HG02981 (cell line): ENCODE measurements at regions not wholly inside any gene's neighbourhood (a gene's known extent, or its start where the extent isn't known, plus 50 kb on each side); places are given as distances from the start of the nearest gene placed in this dataset.

ENCODE experiments used
- ATAC-seq: cut with Tn5 transposase; IDR thresholded peaks from one replicate; pipeline ENCODE4 v1.9.1; 2021; ENCODE audit warnings: mild to moderate bottlenecking, moderate library complexity; ENCODE audit not compliant: unreplicated experiment

DNA sequence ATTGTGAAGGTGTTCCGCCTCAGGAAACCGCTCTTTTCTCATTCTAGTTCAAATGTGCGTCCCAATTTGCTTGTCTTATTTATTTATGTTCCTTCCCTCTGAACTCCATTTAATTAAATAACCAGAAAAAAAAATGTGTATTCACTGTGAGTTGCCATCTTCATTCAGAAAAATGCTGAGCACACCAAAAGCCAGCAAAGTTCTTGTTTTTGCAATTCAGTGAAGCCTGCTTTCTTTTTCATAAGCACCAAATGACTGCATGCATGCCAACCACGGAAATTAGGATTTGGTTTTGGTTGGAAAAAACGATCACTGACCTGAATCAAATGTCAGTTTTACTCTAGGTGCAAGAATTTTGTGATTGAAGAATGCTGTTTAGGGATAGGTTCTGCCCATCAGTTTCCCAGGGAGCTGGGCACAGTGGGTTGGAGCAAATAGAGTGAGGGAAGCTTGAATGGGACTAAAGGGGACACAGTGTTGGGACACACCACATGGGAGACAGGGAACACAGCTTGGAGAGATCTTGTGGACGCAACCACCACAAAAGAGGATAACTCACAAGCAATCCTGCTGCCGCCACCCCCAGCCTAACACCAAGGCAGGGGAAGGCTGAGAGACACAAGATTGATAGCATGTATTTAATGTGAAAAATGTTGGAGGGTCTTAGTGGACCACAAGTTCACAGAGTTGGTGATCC is 183.4 kb upstream of the GALNT2 start:
- ATAC-seq, result no peak

DNA sequence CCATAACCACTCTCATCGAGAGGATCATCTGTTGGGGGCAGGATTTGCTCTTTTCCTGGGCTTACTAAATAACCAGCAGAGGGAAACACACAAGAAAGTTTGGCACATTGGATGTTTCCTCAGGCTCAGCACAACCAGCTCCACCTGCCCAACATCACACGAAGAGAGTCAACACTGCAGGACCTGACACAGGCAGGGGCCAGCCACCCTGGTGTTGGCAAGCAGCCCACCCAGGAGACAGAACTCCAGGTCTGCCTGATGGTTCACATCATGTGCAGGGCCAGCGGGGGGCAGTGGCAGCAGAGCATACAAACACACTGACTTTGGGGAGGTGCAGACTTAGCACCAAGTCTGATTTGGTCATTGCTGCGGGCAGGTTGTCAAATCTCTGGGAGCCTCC is 182.3 kb upstream of the GALNT2 start:
- no peak for ATAC-seq

DNA sequence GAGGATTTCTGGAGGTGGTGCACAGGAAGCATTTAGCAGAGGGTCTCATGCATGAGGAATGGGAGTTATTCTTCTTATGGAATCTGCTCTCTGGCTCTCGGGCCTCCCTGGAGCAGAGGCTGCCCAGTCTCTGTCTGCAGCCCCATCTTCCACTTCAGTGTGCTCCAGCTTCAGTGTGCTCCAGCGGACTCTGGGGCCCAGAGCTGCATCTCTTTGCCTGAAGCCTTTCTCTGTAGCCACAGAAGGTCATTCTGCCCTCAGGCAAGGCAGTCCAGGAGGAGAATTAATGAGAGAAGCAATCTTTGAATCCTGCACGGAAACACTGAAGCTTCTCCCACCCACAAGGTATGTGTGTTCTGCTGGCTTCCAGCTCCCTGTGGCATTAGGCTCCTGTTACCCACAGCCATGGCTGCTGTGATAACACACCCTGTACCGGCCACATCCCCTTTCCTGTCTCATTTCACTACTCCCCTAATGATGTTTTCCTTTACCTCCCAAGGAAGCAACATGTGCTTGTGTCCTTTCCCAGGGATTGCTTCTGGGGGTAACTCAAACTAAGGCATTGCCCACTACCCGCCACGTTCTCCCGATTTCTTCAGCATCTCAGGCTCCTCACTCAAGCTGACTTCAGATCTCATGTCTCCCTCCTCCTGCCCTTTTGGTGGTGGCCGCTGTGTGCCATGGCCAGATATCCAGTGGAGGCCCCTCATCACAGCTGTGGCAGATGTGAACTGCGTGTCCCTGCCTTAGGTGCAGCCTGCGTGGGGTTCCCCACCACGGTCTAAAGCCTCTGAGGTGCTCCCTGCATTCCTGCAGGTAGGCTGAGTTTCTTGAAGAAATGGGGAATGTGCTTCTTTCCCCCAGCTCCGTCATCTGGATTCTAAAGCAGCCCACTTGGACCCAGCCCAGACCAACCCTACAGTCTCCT is 181.2 kb upstream of the GALNT2 start:
- no peak for ATAC-seq

DNA sequence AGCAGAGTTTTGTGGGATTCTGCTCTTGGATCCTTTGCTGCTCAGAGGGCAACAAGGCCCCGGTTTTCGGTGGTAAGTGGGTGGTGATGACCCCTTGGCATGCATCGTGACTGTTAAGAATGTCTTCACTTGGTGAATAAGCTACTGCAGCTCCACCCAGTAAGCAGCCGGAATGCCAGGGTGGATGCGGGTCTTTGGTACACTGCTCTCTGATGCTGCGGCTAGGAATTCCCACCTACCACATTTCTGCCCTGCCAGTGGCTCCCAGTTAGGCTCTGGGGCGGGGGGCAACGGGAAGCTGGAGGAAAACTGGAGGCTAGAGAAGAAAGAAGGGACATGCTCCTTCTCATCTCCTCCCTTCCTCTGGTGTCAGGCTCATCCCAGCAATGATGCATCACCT is 180.4 kb upstream of the GALNT2 start:
- no peak for ATAC-seq

DNA sequence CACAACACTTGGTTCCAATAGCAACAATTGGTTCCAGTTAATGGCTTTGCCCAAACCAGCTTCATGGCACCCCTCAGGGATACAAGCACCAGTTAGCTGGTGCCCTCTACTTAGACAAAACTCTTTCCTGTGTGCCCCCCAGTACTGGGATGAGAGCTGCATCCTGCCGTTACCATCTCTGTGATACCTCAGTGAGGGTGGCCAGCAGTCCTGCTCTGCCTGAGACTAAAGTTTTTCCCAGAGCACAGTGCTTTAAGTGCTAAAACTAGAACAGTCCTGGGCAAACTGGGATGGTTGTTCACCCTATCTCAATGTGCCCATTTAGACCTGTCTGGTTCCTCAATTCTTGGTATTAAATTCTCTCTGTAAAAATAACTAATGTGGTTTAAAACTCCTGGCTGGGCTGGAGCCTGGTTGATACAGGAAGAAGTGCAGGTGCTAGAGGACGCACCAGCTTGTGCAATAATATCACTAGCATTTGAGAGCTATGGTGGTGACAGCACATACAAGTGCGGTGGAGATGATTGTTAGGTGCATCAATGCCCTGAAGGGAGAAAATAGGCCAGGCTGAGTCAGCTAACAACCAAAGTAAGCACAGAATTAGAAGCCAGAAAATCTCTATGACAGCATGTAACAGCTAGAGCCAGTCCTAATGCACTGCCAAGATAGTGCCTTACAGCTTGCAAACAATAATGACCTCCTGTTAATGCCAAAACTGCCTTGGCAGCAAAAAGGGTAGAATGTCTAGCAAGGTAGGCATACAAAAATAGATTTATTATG is 179.8 kb upstream of the GALNT2 start:
- ATAC-seq, result no peak

DNA sequence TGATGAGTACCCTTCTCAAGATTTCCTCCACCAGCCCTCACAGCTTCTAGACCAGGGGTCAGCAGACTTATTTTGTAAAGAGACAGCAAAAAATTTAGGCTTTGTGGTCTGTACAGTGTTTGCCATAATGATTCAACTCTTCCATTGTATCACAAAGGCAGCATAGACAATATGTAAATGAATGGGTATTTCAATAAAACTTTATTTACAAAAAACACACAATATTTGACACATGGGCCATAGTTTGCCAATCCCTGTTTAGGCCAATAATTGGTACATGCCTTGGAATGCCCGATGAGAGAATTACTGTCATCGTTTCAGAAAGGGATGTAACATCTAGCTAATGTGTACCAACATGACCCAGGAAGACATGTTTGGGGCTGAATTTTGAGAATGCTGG is 178.9 kb upstream of the GALNT2 start:
- no peak for ATAC-seq

DNA sequence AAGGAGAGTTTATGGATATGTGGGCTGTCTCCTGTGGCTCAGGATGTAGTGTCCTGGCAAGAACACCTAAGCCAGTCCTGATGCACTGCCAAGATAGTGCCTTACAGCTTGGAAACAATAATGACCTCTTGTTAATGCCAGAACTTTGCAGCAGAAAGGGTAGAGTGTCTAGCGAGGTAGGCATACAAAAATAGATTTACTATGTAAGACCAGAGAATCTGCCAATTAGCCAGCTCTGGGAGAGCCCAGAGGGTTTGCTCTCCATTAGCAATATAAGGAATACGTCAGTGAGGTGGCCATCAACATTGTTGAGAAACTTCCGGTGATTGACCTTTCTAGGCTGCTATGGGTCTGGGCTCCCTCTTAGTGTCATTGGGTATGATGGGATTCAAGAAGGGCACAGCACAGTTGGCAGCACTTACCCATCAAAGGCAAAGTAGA is 178.5 kb upstream of the GALNT2 start:
- no peak for ATAC-seq

DNA sequence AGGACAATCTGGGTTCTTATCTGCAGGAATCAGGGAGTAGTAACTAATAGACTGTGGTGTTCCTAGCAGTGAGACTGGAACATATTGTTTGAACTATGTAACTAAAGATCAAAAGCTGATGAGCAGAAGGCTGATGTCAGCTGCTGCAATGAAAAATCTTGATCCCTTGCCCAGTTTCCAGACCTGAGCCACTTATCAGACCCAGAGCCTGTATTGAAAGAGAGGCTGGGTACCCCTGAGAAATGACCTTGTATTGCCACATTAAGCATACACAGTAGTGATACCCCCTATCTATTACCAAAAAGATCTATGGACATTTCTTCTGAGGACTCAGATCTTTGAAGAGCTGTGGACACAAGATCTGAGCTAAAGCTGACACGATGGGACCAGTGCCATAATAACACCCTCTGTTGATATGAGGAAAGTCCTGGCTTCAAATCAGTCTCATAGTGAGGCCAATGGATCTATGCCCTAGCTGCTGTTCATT is 178.0 kb upstream of the GALNT2 start:
- ATAC-seq, result no peak

DNA sequence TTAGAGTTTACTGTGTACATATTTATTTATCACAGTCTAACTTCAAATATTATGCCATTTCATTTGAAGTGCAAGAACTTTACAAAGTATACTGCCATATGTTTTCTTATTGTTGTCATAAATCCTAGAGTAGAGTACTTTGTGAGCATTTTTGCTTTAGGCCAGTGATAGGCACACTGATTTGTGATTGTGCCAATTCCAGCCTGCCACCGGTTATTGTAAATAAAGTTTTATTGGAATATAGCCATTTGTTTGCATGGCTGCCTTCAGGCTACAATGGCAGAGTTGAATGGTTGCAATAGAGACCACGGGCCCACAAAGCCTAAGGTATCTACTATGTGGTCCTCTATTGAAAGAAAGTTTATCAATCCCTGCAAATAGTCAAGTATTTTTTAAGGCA is 175.8 kb upstream of the GALNT2 start:
- no peak for ATAC-seq

DNA sequence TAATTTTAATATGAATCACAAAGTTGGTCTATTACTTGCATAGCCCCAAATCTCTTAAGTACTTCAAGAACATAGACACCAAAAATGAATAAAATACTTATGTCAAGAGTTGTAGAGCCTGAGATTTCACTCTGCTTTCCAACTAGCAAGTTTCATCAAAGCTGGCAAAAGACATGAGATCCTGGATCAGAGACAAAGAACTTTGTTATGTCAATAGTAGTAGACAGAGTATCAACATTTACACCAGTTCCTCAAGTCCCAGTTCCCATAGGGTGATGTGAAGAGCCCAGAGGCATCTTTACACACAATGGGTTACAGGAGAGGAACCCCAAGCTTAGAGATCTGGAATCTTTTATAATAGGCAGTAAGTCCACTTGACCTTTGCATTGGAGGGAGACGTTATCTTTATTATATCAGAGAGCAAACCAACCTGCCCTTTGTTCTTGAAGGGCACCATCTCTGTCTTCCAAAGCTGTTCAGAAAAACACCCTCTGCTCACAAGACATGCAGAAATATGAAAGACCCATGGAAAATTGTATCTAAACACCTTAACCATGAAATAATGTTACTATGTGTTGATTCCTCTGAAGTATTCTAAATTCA is 174.4 kb upstream of the GALNT2 start:
- ATAC-seq, result no peak

DNA sequence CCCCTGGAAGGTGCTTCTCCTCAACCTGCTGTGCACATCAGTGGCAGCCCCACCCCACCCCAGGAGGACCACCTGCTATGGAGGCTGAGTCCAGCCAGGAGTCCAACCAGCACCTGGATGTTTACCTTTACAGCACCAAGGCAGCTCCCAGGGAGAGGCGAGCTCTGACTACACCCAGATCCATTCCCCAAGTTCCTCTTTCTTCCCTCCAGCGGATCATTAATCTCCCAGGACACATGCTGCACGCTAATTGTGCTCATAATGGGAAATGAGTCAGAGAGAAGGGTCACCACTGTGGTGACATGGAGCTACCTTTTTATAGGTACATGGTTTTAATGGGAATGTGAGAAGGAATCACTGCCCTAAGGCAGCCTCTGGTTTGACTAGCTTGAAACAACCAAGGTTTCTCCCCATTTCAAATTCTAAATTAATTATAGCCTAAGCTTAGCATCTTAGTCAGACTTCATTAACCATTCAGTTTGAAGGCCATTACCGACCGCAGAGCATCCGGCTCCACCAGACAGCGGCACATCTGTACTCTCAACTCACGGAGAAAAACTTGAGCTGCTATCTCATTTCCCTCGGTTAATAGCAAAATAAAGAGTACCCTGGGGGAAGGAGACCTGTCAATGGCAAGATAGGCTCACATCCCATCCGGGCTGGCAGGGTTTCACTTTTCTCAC is 173.1 kb upstream of the GALNT2 start:
- no peak for ATAC-seq

DNA sequence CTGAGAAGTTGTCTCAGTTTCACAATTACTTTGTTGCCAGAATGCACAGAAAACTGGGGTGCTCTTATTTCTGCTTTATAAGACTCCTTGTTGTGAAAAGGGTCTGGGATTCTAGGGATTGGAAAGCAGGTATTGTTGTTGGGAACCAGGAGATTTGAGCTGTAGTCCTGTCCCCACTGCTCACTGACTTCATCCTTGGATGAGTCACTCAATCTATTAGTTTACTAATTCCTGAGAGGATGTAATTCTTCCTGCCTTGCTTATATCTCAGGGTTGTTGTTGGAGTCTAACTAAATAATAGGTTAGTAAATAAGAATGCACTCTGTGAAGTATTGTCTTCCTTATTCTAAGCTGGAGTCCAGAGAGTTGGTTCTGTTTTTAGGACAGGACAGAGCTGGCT is 172.5 kb upstream of the GALNT2 start:
- no peak for ATAC-seq

DNA sequence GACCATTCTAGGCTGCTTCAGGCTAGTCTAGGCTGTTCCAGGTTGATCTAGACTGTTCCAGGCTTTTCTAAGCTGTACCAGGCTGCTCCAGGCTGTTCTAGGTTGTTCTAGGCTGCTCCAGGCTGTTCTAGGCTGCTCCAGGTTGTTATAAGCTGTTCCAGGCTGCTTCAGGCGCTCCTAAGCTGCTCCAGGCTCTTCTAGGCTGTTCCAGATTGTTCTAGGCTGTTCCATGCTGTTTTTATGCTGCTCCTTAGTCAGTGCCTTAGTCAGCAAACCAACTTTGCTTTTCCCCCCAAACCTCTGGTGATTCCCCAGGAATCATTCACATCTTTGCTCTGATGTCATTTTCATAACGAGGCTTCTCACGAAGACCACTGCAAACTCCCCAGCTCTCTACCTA is 171.4 kb upstream of the GALNT2 start:
- ATAC-seq, result no peak

DNA sequence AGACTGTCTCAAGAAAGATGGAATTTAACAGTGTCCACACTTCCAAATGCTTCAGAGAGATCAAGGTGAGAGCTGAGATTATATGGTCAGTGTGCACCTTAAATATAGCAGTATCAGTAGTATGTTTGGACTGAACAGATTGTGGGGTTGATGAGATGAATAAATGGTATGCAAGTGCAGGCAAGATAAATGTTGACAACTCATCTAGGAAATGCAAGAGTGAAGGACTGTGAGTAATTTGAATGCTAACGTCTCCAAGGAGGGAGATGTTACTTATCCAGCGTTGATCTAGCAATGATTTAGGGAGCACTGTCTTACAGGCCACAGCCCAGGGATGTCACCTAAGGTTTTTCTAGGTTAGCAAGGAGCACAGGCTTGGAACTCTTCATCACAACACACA is 170.7 kb upstream of the GALNT2 start:
- no peak for ATAC-seq

DNA sequence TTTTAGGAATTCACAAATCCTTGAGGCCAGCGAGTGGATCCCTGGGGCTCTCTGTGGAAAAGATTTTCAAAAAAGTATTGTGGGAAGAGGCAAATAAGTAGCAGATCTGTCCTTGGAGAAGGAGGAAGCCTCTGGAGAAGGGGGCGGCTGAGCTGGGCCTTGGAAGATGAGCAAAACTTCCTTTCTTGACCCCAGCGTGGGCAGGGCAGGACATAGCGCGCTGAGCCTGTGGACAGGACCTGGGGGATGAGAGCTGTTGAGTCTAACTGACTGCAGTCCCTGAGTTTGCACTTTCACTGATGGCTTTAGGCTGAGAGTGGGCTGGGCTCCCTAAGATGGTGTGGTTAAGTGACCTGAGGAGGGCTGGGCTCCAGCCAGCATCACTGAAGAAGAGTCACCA is 170.2 kb upstream of the GALNT2 start:
- ATAC-seq, result no peak

DNA sequence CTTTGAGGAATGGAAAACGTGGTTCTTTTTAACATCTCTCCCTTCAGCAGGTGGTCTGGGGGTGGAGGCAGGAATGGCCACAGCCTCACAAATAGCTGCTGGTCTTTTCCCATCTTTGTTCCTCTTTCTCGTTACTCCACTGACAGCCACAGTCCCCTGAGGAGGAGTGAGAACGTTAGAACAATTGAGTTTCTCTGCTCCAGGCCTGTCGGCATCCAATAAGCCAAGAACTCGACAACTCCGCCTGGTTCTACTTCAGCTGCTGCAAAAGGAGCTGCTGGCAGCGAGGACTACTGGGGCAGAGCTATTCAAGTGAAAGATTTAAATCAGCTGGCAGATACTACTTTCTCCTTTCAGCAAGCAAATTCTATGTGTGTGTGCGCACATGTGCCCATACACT is 169.5 kb upstream of the GALNT2 start:
- no peak for ATAC-seq

DNA sequence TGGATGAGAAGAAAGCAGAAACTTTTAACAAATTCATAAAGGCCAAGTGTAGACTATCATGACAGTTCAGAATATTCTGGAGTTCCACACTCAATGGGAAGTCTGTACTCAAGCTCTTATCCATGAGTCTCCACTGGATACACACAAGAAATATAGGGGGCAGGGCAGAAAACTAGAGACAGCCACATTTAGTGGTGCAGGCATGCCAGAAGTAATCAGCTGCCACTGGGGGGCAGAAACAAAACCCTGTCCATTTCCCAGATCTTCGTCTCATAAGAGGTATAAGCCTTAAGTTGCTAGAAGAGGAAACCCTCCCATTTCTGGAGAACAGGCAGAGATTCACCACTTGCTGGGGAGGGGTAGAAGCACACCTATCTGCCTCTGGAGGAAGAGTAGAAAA is 166.8 kb upstream of the GALNT2 start:
- no peak for ATAC-seq

DNA sequence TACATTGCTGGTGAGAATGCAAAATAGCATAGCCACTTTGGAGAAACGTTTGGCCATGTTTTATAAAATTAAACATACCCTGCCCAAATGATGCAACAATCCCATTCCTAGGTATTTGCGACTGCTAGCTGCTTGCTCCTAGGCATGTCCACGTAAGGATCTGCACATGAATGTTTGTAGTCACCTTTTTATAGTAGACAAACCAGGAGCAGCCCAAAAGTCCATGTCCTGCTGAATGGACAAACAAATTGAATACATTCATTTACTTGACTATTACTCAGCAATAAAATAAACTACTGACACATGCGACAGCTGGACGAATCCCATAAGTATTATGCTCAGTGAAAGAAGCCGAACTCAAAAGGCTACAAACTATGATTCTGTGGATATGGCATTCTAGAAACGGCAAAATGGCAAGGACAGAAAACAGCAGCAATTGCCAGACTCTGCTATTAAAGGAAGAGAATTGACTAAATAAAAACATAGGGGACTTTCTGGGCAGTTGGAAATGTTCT is 161.9 kb upstream of the GALNT2 start:
- no peak for ATAC-seq

DNA sequence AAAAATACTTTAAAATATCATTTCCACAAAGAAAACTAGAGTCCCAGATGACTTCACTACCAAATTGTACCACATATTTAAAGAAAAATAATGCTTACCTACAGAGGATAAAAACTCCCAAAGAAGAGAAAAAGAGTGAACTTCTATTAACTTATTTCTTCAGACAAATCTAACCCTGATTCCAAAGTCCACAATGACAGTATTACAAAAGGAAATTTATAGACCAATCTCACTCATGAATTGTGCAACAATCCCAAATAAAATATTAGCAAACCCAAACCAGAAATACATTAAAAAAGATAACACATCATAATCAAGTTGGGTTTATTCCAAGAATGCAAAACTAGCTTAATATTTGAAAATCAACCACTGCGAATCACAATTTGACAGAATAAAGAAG is 161.4 kb upstream of the GALNT2 start:
- ATAC-seq, result no peak
